MM.1S (cell line): ENCODE measurements at regions not wholly inside any gene's neighbourhood (a gene's known extent, or its start where the extent isn't known, plus 50 kb on each side); places are given as distances from the start of the nearest gene placed in this dataset.

ENCODE experiments used
- EZH2 ChIP-seq: fragments of 300-600 bp; sonication (generic); optimal IDR thresholded peaks from 2 replicates; pipeline ENCODE3; 2017; ENCODE audit warnings: low read depth, mild to moderate bottlenecking, antibody characterized with exemption, low read length, mixed read lengths
- EZH2phosphoT487 ChIP-seq: fragments of 300-600 bp; sonication (generic); IDR thresholded peaks from 2 replicates; pipeline ENCODE4 v1.6.1; 2018; ENCODE audit warnings: antibody characterized with exemption, low read length
- TF ChIP-seq, protein P1 (sequence below): fragments of 300-600 bp; sonication (generic); IDR thresholded peaks from 2 replicates; pipeline ENCODE4 v1.5.1; 2016; ENCODE audit warnings: antibody characterized with exemption, low read length, mixed read lengths

GRCh38 chr10:3902054-3902808 lies 117.2 kb upstream of the KLF6 start:
- TF ChIP-seq EZH2, result no peak
- TF ChIP-seq, protein P1, sequence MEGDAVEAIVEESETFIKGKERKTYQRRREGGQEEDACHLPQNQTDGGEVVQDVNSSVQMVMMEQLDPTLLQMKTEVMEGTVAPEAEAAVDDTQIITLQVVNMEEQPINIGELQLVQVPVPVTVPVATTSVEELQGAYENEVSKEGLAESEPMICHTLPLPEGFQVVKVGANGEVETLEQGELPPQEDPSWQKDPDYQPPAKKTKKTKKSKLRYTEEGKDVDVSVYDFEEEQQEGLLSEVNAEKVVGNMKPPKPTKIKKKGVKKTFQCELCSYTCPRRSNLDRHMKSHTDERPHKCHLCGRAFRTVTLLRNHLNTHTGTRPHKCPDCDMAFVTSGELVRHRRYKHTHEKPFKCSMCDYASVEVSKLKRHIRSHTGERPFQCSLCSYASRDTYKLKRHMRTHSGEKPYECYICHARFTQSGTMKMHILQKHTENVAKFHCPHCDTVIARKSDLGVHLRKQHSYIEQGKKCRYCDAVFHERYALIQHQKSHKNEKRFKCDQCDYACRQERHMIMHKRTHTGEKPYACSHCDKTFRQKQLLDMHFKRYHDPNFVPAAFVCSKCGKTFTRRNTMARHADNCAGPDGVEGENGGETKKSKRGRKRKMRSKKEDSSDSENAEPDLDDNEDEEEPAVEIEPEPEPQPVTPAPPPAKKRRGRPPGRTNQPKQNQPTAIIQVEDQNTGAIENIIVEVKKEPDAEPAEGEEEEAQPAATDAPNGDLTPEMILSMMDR, result no peak
- no peak for TF ChIP-seq EZH2phosphoT487
